Psoas muscle (tissue), 7 donors: ENCODE measurements at regions not wholly inside any gene's neighbourhood (a gene's known extent, or its start where the extent isn't known, plus 50 kb on each side); places are given as distances from the start of the nearest gene placed in this dataset.

Experiments used
- ATAC-seq, 4 donors: fragments of 200-7000 bp; cut with Tn5 transposase; one replicate each; pipeline ENCODE4 v1.9.1; 2020; ENCODE audit warnings: moderate library complexity in 3 of 4, mild to moderate bottlenecking in 2 of 4
- DNase-seq, 2 donors: peaks; one replicate each; pipeline ENCODE4 v3.0.0-alpha.2; 2020
- H3K27ac ChIP-seq: fragments of 200-600 bp; one replicate; pipeline ENCODE4 v1.8.0; 2022
- H3K27me3 ChIP-seq, 3 donors: fragments of 200-600 bp in 1 of 3; one replicate each; pipeline versions ENCODE4 v1.6.1 to v1.8.0; 2013 to 2022; ENCODE audit warnings: low read length in 2 of 3, mild to moderate bottlenecking in 2 of 3, moderate library complexity in 1 of 3; ENCODE audit not compliant: insufficient read depth in 3 of 3
- H3K36me3 ChIP-seq, 2 donors: fragments of 200-600 bp in 1 of 2; one replicate each; pipeline versions ENCODE4 v1.6.1 to v1.8.0; 2013 to 2022; ENCODE audit warnings: low read depth in 1 of 2, mild to moderate bottlenecking in 1 of 2, moderate library complexity in 1 of 2; ENCODE audit not compliant: insufficient read depth in 1 of 2
- H3K4me1 ChIP-seq: fragments of 200-600 bp; one replicate; pipeline ENCODE4 v1.8.0; 2022
- H3K4me3 ChIP-seq: fragments of 200-600 bp; one replicate; pipeline ENCODE4 v1.8.0; 2022; ENCODE audit warnings: mild to moderate bottlenecking
- H3K9me3 ChIP-seq: fragments of 200-600 bp; one replicate; pipeline ENCODE4 v1.8.0; 2022
- WGBS, 3 donors: extraction: QIAGEN DNeasy Blood & Tissue Kit; methylation state at CpG; one replicate each; pipeline versions ENCODE4 v1.1.6 to v1.1.7; 2013; 5-methylcytosine and 5-hydroxymethylcytosine counted together
- intact Hi-C, 2 donors: fragments of 100-400 bp; cut with DNase I; formaldehyde crosslinking; loops; one replicate each; pipeline versions ENCODE4 v1.11.0 to v1.14.2; 2022
- TF ChIP-seq, protein P1 (sequence below): fragments of 200-600 bp; IDR thresholded peaks from one replicate; pipeline ENCODE4 v1.8.0; 2022; ENCODE audit warnings: antibody characterized with exemption
- donor health status: healthy with polysubstance abuse.
- donor health status: DM: no; HTN: no; CAD: no; lungs with moderate emphysema.
- donor health status: Bipolar disorder and iron deficiency.
- donor health status: healthy.
- donor health status: DM: yes; HTN: yes; CAD: no.
- donor health status: DM: no; HTN: no; CAD: no.
- donor health status: DM: yes; HTN: yes; CAD: no.

DNA sequence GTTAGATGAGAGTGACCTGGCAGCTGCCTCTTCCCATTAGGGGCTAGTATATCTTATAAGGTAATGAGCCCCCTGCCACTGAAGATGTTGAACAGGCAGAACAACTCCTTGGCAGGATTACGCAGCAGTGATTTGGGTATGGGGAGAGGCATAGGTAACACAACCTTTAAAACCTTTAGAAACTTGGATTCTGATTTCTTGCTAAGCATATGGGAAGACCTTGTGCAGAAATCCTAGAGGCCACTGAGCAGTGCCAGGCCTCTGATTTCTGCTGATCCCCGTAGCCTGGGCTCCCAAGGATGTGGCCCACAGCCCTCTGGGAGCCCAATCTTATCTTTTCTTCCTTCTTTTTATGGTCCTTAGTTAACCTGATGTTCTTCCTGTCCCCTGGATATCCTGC lies 237.9 kb upstream of the ROPN1 start:
- Histone ChIP-seq H3K9me3 (peaks cover 2% of the 10 kb centered on the region), H3K27ac (no peak overlapping the region), H3K27me3 (no peaks in the 10 kb centered on the region), H3K4me3 (no peak overlapping the region), H3K36me3 (no peaks in the 10 kb centered on the region), H3K4me1 (no peaks in the 10 kb centered on the region)
- 94 to 100% (median 95%) methylated on average over 2 of the region's 2 CpGs for WGBS, 3 donors
- ATAC-seq (no peak), DNase-seq (no peak)
- TF ChIP-seq, protein P1, sequence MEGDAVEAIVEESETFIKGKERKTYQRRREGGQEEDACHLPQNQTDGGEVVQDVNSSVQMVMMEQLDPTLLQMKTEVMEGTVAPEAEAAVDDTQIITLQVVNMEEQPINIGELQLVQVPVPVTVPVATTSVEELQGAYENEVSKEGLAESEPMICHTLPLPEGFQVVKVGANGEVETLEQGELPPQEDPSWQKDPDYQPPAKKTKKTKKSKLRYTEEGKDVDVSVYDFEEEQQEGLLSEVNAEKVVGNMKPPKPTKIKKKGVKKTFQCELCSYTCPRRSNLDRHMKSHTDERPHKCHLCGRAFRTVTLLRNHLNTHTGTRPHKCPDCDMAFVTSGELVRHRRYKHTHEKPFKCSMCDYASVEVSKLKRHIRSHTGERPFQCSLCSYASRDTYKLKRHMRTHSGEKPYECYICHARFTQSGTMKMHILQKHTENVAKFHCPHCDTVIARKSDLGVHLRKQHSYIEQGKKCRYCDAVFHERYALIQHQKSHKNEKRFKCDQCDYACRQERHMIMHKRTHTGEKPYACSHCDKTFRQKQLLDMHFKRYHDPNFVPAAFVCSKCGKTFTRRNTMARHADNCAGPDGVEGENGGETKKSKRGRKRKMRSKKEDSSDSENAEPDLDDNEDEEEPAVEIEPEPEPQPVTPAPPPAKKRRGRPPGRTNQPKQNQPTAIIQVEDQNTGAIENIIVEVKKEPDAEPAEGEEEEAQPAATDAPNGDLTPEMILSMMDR: no peak
- intact Hi-C loops: no loop called here

DNA sequence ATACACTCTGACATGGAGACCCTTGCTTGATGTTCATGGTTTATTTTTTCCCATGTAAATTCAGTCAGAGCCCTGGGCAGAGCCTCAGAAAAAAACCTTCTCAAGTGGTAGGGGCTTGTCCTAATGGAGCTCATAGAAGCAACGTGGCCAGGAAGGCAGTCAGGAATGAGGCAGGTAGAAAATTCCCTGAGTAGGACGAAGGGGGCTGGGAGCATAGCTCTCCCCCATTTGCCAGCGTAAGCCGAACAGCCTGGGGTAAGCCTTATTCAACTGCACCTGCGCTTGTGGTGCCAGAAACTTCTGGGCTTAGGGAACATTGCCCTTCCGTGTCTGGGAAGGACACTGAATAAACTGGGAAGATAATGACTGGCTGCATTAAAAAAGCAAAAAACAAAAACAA lies 238.5 kb upstream of the ROPN1 start:
- whole genome bisulfite sequencing, 3 donors: 86 to 88% (median 87%) methylated on average over 6 of the region's 6 CpGs
- Histone ChIP-seq H3K36me3 (no peaks in the 10 kb centered on the region), H3K27me3 (no peaks in the 10 kb centered on the region), H3K9me3 (peaks cover 2% of the 10 kb centered on the region), H3K27ac (no peak overlapping the region), H3K4me3 (no peak overlapping the region), H3K4me1 (no peaks in the 10 kb centered on the region)
- intact Hi-C loops: no loop called here
- TF ChIP-seq, protein P1: no peak
- no peak for DNase-seq
- ATAC-seq: no peak

DNA sequence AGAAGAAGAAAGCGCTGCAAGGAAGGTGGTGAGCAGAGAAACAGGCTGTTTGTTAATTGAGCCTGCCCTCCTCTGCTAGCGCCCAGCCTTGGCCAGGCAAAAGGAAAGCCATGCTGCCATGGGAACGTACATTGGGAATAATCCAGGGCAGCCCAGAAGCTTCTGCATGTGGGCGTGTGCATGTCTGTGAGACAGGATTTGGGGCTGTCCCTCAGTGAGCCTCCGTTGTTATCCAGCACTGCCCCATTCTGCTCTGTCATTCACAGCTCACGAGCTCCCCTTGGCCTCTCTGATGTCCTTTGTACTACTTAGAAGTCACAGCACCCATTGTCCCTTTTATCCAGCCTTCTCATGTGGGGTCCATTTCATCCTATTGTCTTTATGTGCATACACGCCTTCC lies 239.1 kb upstream of the ROPN1 start:
- intact Hi-C loops: no loop called here
- DNase-seq (no peak), ATAC-seq (no peak)
- H3K9me3 ChIP-seq: peaks cover 2% of the 10 kb centered on the region
- WGBS, 3 donors: 84 to 87% (median 86%) methylated on average over 7 of the region's 7 CpGs
- no peak overlapping the region for H3K4me3 ChIP-seq
- no peaks in the 10 kb centered on the region for H3K36me3 ChIP-seq
- TF ChIP-seq, protein P1: no peak
- no peaks in the 10 kb centered on the region for H3K4me1 ChIP-seq
- H3K27ac ChIP-seq: no peak overlapping the region
- no peaks in the 10 kb centered on the region for H3K27me3 ChIP-seq

DNA sequence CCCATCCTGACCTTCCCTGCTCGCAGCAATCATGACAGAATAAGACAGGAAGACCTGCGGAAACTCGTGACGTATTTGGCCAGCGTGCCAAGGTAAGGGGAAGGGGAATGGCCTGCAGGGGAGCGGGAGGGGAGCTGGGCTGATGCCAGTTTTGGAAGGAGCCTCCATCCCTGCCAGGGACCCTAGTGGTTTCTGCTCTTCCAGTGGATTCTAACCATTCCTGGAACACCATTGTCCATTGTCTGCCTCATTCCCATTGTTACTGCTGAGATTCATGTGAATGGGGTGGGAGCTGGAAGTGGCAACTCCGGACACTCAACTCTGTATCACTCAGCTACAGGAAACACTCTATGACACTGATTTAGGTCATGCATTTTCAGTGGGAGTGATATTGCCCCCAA lies 242.9 kb upstream of the ROPN1 start:
- DNase-seq: peak; percentile 29 to 58
- H3K4me3 ChIP-seq: no peak overlapping the region
- H3K27me3 ChIP-seq: no peaks in the 10 kb centered on the region
- intact Hi-C loops: no loop called here
- H3K36me3 ChIP-seq: no peaks in the 10 kb centered on the region
- 76 to 84% (median 79%) methylated on average over 7 of the region's 7 CpGs for WGBS, 3 donors
- peak in 1 of 4 donors; percentile 56 for ATAC-seq
- H3K4me1 ChIP-seq: no peaks in the 10 kb centered on the region
- H3K9me3 ChIP-seq: no peaks in the 10 kb centered on the region
- H3K27ac ChIP-seq: no peak overlapping the region
- TF ChIP-seq, protein P1: no peak

DNA sequence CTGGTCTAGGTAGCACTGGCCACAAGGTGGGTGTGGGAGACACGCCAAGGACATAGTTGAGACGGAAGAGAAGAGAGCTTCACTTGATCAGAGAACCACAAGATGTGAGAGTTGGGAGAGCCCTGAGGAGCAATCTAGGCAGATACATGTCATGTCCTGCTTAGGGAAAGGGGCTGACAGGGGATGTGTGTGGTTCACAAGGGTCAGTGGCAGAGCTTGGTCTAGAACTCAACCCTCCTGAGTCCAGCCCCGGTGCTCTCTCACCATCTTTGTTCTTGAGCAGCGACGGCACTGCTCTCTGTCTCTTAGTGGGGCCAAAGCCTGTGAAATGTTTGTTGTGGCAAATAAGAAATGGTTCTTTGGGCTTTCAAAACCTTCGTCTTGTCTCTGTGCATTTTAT lies 243.5 kb upstream of the ROPN1 start:
- H3K27ac ChIP-seq: no peak overlapping the region
- TF ChIP-seq, protein P1: no peak
- no peaks in the 10 kb centered on the region for H3K9me3 ChIP-seq
- 91 to 99% (median 94%) methylated on average over 6 of the region's 6 CpGs for WGBS, 3 donors
- H3K36me3 ChIP-seq: no peaks in the 10 kb centered on the region
- DNase-seq: no peak
- intact Hi-C loops: no loop called here
- no peaks in the 10 kb centered on the region for H3K4me1 ChIP-seq
- no peak for ATAC-seq
- no peak overlapping the region for H3K4me3 ChIP-seq
- H3K27me3 ChIP-seq: no peaks in the 10 kb centered on the region
